Mammary epithelial cell (primary cell): ENCODE measurements at regions not wholly inside any gene's neighbourhood (a gene's known extent, or its start where the extent isn't known, plus 50 kb on each side); places are given as distances from the start of the nearest gene placed in this dataset.

Experiments used
- EZH2 ChIP-seq: IDR thresholded peaks from 2 replicates; pipeline ENCODE4 v1.6.1; 2012; ENCODE audit warnings: low read length, inconsistent platforms, borderline replicate concordance
- TF ChIP-seq, protein P1 (sequence below), 2 donors: IDR thresholded peaks in 1 of 2; conservative IDR thresholded peaks in 1 of 2; 2 replicates each; pipeline ENCODE4 v1.5.1; 2011 to 2012; ENCODE audit warnings: inconsistent platforms in 2 of 2, low read length in 2 of 2, mild to moderate bottlenecking in 2 of 2, control low read depth in 1 of 2, low read depth in 1 of 2; ENCODE audit not compliant: insufficient read depth in 1 of 2; ENCODE audit errors: extremely low read depth in 1 of 2

DNA sequence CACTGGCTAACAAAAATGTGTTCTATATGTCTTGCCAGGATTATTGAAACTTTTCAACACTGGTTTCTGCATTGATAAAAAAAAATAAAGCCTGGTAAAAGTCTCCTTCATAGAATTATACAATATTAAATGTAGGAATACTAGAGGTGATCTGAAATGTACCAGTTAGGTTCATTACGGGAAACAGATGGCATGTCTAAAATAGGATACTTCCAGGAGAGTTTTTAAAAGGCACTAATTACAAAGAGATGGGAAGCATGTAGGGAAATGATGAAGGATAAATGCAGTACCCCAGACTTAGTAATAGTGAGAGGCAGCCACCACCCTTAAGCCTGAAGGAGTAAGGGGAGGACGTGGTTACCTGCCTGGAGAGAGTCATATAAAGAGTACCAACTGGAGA lies 107.0 kb upstream of the NPSR1 start:
- no peak for TF ChIP-seq EZH2
- TF ChIP-seq, protein P1, sequence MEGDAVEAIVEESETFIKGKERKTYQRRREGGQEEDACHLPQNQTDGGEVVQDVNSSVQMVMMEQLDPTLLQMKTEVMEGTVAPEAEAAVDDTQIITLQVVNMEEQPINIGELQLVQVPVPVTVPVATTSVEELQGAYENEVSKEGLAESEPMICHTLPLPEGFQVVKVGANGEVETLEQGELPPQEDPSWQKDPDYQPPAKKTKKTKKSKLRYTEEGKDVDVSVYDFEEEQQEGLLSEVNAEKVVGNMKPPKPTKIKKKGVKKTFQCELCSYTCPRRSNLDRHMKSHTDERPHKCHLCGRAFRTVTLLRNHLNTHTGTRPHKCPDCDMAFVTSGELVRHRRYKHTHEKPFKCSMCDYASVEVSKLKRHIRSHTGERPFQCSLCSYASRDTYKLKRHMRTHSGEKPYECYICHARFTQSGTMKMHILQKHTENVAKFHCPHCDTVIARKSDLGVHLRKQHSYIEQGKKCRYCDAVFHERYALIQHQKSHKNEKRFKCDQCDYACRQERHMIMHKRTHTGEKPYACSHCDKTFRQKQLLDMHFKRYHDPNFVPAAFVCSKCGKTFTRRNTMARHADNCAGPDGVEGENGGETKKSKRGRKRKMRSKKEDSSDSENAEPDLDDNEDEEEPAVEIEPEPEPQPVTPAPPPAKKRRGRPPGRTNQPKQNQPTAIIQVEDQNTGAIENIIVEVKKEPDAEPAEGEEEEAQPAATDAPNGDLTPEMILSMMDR (conservative IDR thresholded peaks at IDR 0.05 in 1 of 2, IDR thresholded peaks at IDR 0.05 in 1 of 2; ENCODE audit: extremely low read depth in 1 of 2, insufficient read depth in 1 of 2, low read depth in 1 of 2, low read length in 2 of 2) = no peak
